Body of pancreas (tissue), 4 donors: ENCODE measurements at regions not wholly inside any gene's neighbourhood (a gene's known extent, or its start where the extent isn't known, plus 50 kb on each side); places are given as distances from the start of the nearest gene placed in this dataset.

ENCODE experiments used
- ATAC-seq: fragments of 150-250 bp; one replicate; pipeline ENCODE4 v1.9.1; 2016
- DNase-seq, 4 donors: peaks; one replicate each; pipeline ENCODE4 v3.0.0-alpha.2; 2019
- H3K27ac ChIP-seq, 4 donors: fragments of 200-600 bp; sonication (generic); 1 replicate in 3 of 4; 2 replicates in 1 of 4; pipeline versions ENCODE4 v1.5.1 to v1.6.1; 2016 to 2019; ENCODE audit warnings: mild to moderate bottlenecking in 1 of 4, mixed read lengths in 1 of 4, moderate library complexity in 1 of 4
- H3K27me3 ChIP-seq, 2 donors: fragments of 200-600 bp; sonication (generic); one replicate each; pipeline ENCODE4 v1.6.0; 2016; ENCODE audit warnings: mild to moderate bottlenecking in 1 of 2
- H3K36me3 ChIP-seq, 2 donors: fragments of 200-600 bp; sonication (generic); replicated peaks in 1 of 2; 2 replicates each; pipeline ENCODE4 v1.5.1; 2016; ENCODE audit warnings: low read depth in 2 of 2; ENCODE audit not compliant: insufficient read depth in 1 of 2
- H3K4me1 ChIP-seq: fragments of 200-600 bp; sonication (generic); one replicate; pipeline ENCODE4 v1.6.0; 2016
- H3K4me3 ChIP-seq, 2 donors: fragments of 200-600 bp; sonication (generic); 1 replicate in 1 of 2; 2 replicates in 1 of 2; pipeline ENCODE4 v1.5.1; 2016 to 2019
- H3K9me3 ChIP-seq, 3 donors: fragments of 200-600 bp; sonication (generic); 1 replicate in 2 of 3; 2 replicates in 1 of 3; pipeline ENCODE4 v1.5.1; 2016
- CTCF ChIP-seq, 7 experiments: fragments of 450-650 bp in 4 of 7; fragments of 200-600 bp in 3 of 7; sonication (generic) in 3 of 7; IDR thresholded peaks; one replicate each; pipeline ENCODE4 v1.5.1; 2016 to 2019; ENCODE audit warnings: antibody characterized with exemption in 7 of 7
- POLR2A ChIP-seq, 3 donors: fragments of 450-650 bp; IDR thresholded peaks; one replicate each; pipeline ENCODE4 v1.6.1; 2016; ENCODE audit warnings: antibody characterized with exemption in 3 of 3, mild to moderate bottlenecking in 2 of 3
- WGBS, 2 donors: methylation state at CpG; one replicate each; pipeline ENCODE4 v1.1.5; 2017; 5-methylcytosine and 5-hydroxymethylcytosine counted together
- intact Hi-C: fragments of 100-400 bp; cut with DNase I; formaldehyde crosslinking; loops from one replicate; pipeline ENCODE4 v1.15.1; 2023

GRCh38 chr2:119059287-119059686 lies 99.3 kb downstream of the C1QL2 start:
- H3K4me1 ChIP-seq, result no peaks in the 10 kb centered on the region
- H3K4me3 ChIP-seq, result no peak overlapping the region
- no peak for TF ChIP-seq POLR2A (IDR thresholded peaks at IDR 0.05)
- TF ChIP-seq CTCF (IDR thresholded peaks at IDR 0.05), result no peak
- WGBS, 2 donors, result 41 to 61% methylated on average over 3 to 6 of the region's 6 CpGs
- ATAC-seq (no peak), DNase-seq (no peak)
- H3K27ac ChIP-seq, result no peak overlapping the region
- no peaks in the 10 kb centered on the region for H3K27me3 ChIP-seq
- intact Hi-C loops, result no loop called here
- H3K9me3 ChIP-seq, result no peaks in the 10 kb centered on the region
- H3K36me3 ChIP-seq, result no peaks in the 10 kb centered on the region

- TF ChIP-seq POLR2A (IDR thresholded peaks at IDR 0.05) (no peak), CTCF (IDR thresholded peaks at IDR 0.05) (no peak)
- ATAC-seq, result no peak
- Histone ChIP-seq H3K4me1 (no peaks in the 10 kb centered on the region), H3K27ac (no peak overlapping the region), H3K27me3 (no peaks in the 10 kb centered on the region), H3K36me3 (no peaks in the 10 kb centered on the region), H3K9me3 (no peaks in the 10 kb centered on the region), H3K4me3 (no peak overlapping the region)
- DNase-seq, result no peak
- intact Hi-C loops, result no loop called here
- WGBS, 2 donors, result 86 to 93% methylated on average over 6 of the region's 6 CpGs
Observed at GRCh38 chr2:119053700-119054436, 104.7 kb downstream of the C1QL2 start.

GRCh38 chr2:119051263-119051662 lies 107.3 kb downstream of the C1QL2 start:
- intact Hi-C loops, result no loop called here

GRCh38 chr2:119049968-119050704 lies 108.1 kb downstream of the MARCO start:
- TF ChIP-seq POLR2A (IDR thresholded peaks at IDR 0.05), result no peak
- TF ChIP-seq CTCF (IDR thresholded peaks at IDR 0.05), result no peak
- DNase-seq, result no peak

More at GRCh38 chr2:119051263-119051662, 107.3 kb downstream of the C1QL2 start:
- no peaks in the 10 kb centered on the region for H3K27me3 ChIP-seq
- no peak overlapping the region for H3K4me3 ChIP-seq
- 39 to 53% methylated on average over 2 of the region's 2 CpGs for WGBS, 2 donors
- ATAC-seq (no peak), DNase-seq (no peak)
- no peaks in the 10 kb centered on the region for H3K9me3 ChIP-seq
- no peak for TF ChIP-seq CTCF (IDR thresholded peaks at IDR 0.05)
- TF ChIP-seq POLR2A (IDR thresholded peaks at IDR 0.05), result no peak
- no peaks in the 10 kb centered on the region for H3K4me1 ChIP-seq
- no peaks in the 10 kb centered on the region for H3K36me3 ChIP-seq
- no peak overlapping the region for H3K27ac ChIP-seq

More at GRCh38 chr2:119049968-119050704, 108.1 kb downstream of the MARCO start:
- Histone ChIP-seq H3K4me1 (no peaks in the 10 kb centered on the region), H3K4me3 (no peak overlapping the region), H3K9me3 (no peaks in the 10 kb centered on the region), H3K27me3 (no peaks in the 10 kb centered on the region), H3K36me3 (no peaks in the 10 kb centered on the region), H3K27ac (no peak overlapping the region)
- ATAC-seq, result no peak
- intact Hi-C loops, result no loop called here
- 76 to 82% methylated on average over 11 to 12 of the region's 12 CpGs for WGBS, 2 donors
